ENCODE measurements at regions not wholly inside any gene's neighbourhood (a gene's known extent, or its start where the extent isn't known, plus 50 kb on each side); places are given as distances from the start of the nearest gene placed in this dataset.

GRCh38 chr1:55500601-55501000, 285.4 kb upstream of the USP24 start:
- no peaks in the 10 kb centered on the region for H3K9me3 ChIP-seq (ENCODE audit: control insufficient read depth, insufficient read depth, low read depth, low read length)
- H3K36me3 ChIP-seq (ENCODE audit: control insufficient read depth, insufficient read depth, low read length), result no peaks in the 10 kb centered on the region
- TF ChIP-seq EZH2 (IDR thresholded peaks at IDR 0.05; ENCODE audit: low read length, missing control alignments), result no peak
- TF ChIP-seq, protein P1, sequence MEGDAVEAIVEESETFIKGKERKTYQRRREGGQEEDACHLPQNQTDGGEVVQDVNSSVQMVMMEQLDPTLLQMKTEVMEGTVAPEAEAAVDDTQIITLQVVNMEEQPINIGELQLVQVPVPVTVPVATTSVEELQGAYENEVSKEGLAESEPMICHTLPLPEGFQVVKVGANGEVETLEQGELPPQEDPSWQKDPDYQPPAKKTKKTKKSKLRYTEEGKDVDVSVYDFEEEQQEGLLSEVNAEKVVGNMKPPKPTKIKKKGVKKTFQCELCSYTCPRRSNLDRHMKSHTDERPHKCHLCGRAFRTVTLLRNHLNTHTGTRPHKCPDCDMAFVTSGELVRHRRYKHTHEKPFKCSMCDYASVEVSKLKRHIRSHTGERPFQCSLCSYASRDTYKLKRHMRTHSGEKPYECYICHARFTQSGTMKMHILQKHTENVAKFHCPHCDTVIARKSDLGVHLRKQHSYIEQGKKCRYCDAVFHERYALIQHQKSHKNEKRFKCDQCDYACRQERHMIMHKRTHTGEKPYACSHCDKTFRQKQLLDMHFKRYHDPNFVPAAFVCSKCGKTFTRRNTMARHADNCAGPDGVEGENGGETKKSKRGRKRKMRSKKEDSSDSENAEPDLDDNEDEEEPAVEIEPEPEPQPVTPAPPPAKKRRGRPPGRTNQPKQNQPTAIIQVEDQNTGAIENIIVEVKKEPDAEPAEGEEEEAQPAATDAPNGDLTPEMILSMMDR (conservative IDR thresholded peaks at IDR 0.05 in 1 of 2, IDR thresholded peaks at IDR 0.05 in 1 of 2; ENCODE audit: low read depth in 1 of 2, low read length in 2 of 2), result no peak
- no peaks in the 10 kb centered on the region for H3K79me2 ChIP-seq (ENCODE audit: control insufficient read depth, insufficient read depth, low read length)
- H3K9ac ChIP-seq (ENCODE audit: insufficient read depth, low read length), result no peak overlapping the region
- DNase-seq (ENCODE audit: low read depth in 2 of 2), result no peak
- H3K4me3 ChIP-seq (replicated peaks in 1 of 4; ENCODE audit: control extremely low read depth in 1 of 4, insufficient read depth in 1 of 4, low read depth in 3 of 4, low read length in 4 of 4), result no peak overlapping the region
- no peak overlapping the region for H2AFZ ChIP-seq (ENCODE audit: low read length)
- no peak overlapping the region for H3K27ac ChIP-seq (ENCODE audit: insufficient read depth, low read length)
- H3K4me2 ChIP-seq (ENCODE audit: extremely low read depth, insufficient read depth, low read length), result no peak overlapping the region
- no peaks in the 10 kb centered on the region for H3K27me3 ChIP-seq (ENCODE audit: control insufficient read depth, insufficient read depth, low read length)
- H3K4me1 ChIP-seq (ENCODE audit: control insufficient read depth, extremely low read depth, insufficient read depth, low read length), result peaks cover 18% of the 10 kb centered on the region
- no peaks in the 10 kb centered on the region for H4K20me1 ChIP-seq (ENCODE audit: control insufficient read depth, extremely low read depth, insufficient read depth, low read length)

DNA sequence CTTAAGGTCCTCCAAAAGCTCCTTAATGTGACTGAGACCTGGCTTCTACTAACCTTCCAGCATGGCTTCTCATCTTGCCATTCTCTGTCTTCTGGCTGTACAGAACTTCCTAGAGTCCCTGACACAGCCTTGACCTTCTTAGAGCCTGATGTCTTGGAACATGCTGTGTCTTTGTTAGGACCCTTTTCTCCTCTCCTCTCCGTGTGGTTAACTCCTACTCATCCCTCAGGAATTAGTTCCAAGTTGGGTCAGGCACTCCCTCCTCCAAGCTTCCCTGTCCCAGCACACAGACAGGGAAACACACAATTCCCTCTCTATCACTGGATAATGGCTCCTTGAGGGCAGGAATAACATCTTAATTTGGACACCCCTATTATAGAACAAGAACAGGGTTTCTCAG, 275.4 kb upstream of the USP24 start:
- H4K20me1 ChIP-seq (ENCODE audit: control insufficient read depth, extremely low read depth, insufficient read depth, low read length), result no peaks in the 10 kb centered on the region
- TF ChIP-seq EZH2 (IDR thresholded peaks at IDR 0.05; ENCODE audit: low read length, missing control alignments), result no peak
- TF ChIP-seq, protein P1 (conservative IDR thresholded peaks at IDR 0.05 in 1 of 2, IDR thresholded peaks at IDR 0.05 in 1 of 2; ENCODE audit: low read depth in 1 of 2, low read length in 2 of 2), result no peak
- no peaks in the 10 kb centered on the region for H3K27me3 ChIP-seq (ENCODE audit: control insufficient read depth, insufficient read depth, low read length)
- no peak overlapping the region for H3K27ac ChIP-seq (ENCODE audit: insufficient read depth, low read length)
- peaks cover 3% of the 10 kb centered on the region for H3K4me1 ChIP-seq (ENCODE audit: control insufficient read depth, extremely low read depth, insufficient read depth, low read length)
- DNase-seq (ENCODE audit: low read depth in 2 of 2), result peak; percentile 53 to 76
- H3K36me3 ChIP-seq (ENCODE audit: control insufficient read depth, insufficient read depth, low read length), result no peaks in the 10 kb centered on the region
- H3K9me3 ChIP-seq (ENCODE audit: control insufficient read depth, insufficient read depth, low read depth, low read length), result no peaks in the 10 kb centered on the region
- H3K79me2 ChIP-seq (ENCODE audit: control insufficient read depth, insufficient read depth, low read length), result no peaks in the 10 kb centered on the region
- no peak overlapping the region for H3K4me3 ChIP-seq (replicated peaks in 1 of 4; ENCODE audit: control extremely low read depth in 1 of 4, insufficient read depth in 1 of 4, low read depth in 3 of 4, low read length in 4 of 4)
- H3K4me2 ChIP-seq (ENCODE audit: extremely low read depth, insufficient read depth, low read length), result no peak overlapping the region
- H3K9ac ChIP-seq (ENCODE audit: insufficient read depth, low read length), result no peak overlapping the region
- peak overlapping the region; percentile 5 for H2AFZ ChIP-seq (ENCODE audit: low read length)

DNA sequence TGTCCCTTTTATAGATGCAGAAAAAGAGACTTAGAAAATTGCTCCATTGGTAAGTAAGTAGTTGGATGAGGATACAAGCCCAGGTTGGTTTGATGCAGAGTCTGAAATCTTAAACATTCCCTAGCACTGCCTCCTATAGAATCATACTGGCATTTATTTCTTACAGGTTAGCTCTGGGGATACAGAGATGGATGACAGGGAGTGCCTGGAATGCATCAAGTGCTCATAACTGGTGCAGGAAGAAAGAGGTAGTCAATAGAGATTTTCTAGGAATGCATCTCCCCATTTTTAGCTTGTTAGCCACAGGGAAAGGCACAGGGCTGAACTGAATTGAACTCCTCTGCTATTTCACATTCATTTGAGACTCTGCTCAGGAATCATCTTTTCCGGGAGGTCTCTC, 269.0 kb upstream of the USP24 start:
- Histone ChIP-seq H3K4me3 (replicated peaks in 1 of 4; ENCODE audit: control extremely low read depth in 1 of 4, insufficient read depth in 1 of 4, low read depth in 3 of 4, low read length in 4 of 4) (no peak overlapping the region), H3K27me3 (ENCODE audit: control insufficient read depth, insufficient read depth, low read length) (no peaks in the 10 kb centered on the region), H3K9me3 (ENCODE audit: control insufficient read depth, insufficient read depth, low read depth, low read length) (no peaks in the 10 kb centered on the region), H3K4me2 (ENCODE audit: extremely low read depth, insufficient read depth, low read length) (no peak overlapping the region), H3K36me3 (ENCODE audit: control insufficient read depth, insufficient read depth, low read length) (no peaks in the 10 kb centered on the region), H3K79me2 (ENCODE audit: control insufficient read depth, insufficient read depth, low read length) (no peaks in the 10 kb centered on the region), H3K9ac (ENCODE audit: insufficient read depth, low read length) (no peak overlapping the region), H2AFZ (ENCODE audit: low read length) (no peak overlapping the region), H3K27ac (ENCODE audit: insufficient read depth, low read length) (no peak overlapping the region), H4K20me1 (ENCODE audit: control insufficient read depth, extremely low read depth, insufficient read depth, low read length) (no peaks in the 10 kb centered on the region), H3K4me1 (ENCODE audit: control insufficient read depth, extremely low read depth, insufficient read depth, low read length) (no peaks in the 10 kb centered on the region)
- DNase-seq (ENCODE audit: low read depth in 2 of 2), result peak in 1 of 2 donors; percentile 49
- TF ChIP-seq, protein P1 (conservative IDR thresholded peaks at IDR 0.05 in 1 of 2, IDR thresholded peaks at IDR 0.05 in 1 of 2; ENCODE audit: low read depth in 1 of 2, low read length in 2 of 2), result no peak
- no peak for TF ChIP-seq EZH2 (IDR thresholded peaks at IDR 0.05; ENCODE audit: low read length, missing control alignments)
